ENCODE measurements at regions not wholly inside any gene's neighbourhood (a gene's known extent, or its start where the extent isn't known, plus 50 kb on each side); places are given as distances from the start of the nearest gene placed in this dataset.

DNA sequence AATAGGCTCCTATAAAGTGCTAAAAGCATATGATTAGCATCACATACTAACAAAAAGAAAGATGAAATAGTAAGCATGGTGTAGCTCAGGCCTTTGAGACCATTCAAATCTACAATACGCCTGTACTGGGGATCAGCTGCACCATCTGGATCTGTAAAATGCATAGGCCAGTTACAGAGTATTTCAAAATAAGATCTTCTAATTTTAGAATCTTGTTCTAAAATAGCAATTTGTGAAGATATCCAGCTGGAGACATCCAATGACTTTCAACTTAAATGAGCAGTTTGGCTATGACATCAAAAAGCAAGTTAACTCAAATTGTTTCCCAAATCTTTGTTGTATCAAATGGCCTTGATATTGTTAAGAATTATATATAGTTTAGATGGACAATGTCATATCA, 386.3 kb downstream of the MRPS30 start:
- H3K27me3 ChIP-seq, result no peaks in the 10 kb centered on the region
- no peak overlapping the region for H3K4me3 ChIP-seq
- H3K27ac ChIP-seq, result no peak overlapping the region
- no peaks in the 10 kb centered on the region for H3K36me3 ChIP-seq
- 83 to 95% methylated on average over 1 of the region's 1 CpG for WGBS, 2 donors
- no peaks in the 10 kb centered on the region for H3K4me1 ChIP-seq
- intact Hi-C loops (cut with DNase I), result no loop called here
- TF ChIP-seq POLR2AphosphoS5 (IDR thresholded peaks at IDR 0.05) (no peak), POLR2A (IDR thresholded peaks at IDR 0.05) (no peak), EP300 (IDR thresholded peaks at IDR 0.05) (no peak)
- TF ChIP-seq, protein P1, sequence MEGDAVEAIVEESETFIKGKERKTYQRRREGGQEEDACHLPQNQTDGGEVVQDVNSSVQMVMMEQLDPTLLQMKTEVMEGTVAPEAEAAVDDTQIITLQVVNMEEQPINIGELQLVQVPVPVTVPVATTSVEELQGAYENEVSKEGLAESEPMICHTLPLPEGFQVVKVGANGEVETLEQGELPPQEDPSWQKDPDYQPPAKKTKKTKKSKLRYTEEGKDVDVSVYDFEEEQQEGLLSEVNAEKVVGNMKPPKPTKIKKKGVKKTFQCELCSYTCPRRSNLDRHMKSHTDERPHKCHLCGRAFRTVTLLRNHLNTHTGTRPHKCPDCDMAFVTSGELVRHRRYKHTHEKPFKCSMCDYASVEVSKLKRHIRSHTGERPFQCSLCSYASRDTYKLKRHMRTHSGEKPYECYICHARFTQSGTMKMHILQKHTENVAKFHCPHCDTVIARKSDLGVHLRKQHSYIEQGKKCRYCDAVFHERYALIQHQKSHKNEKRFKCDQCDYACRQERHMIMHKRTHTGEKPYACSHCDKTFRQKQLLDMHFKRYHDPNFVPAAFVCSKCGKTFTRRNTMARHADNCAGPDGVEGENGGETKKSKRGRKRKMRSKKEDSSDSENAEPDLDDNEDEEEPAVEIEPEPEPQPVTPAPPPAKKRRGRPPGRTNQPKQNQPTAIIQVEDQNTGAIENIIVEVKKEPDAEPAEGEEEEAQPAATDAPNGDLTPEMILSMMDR (IDR thresholded peaks at IDR 0.05), result no peak
- DNase-seq, result no peak
- no peaks in the 10 kb centered on the region for H3K9me3 ChIP-seq

Data from sigmoid colon (tissue), 6 donors.